Lung microvascular endothelial cell (primary cell): ENCODE measurements at regions not wholly inside any gene's neighbourhood (a gene's known extent, or its start where the extent isn't known, plus 50 kb on each side); places are given as distances from the start of the nearest gene placed in this dataset.
A peak's percentile ranks its signal among the peaks of the same experiment; 100 is the strongest.
"Not testable (repeated sequence)": the region's sequence is repeated elsewhere in the genome, so short reads cannot be mapped to it uniquely, and the experiment has no call there.

ENCODE experiments used
- DNase-seq, 2 donors: peaks; one replicate each; pipeline versions ENCODE4 v3.0.0 to v3.0.0-alpha.2; 2010; ENCODE audit warnings: low read depth in 2 of 2

DNA sequence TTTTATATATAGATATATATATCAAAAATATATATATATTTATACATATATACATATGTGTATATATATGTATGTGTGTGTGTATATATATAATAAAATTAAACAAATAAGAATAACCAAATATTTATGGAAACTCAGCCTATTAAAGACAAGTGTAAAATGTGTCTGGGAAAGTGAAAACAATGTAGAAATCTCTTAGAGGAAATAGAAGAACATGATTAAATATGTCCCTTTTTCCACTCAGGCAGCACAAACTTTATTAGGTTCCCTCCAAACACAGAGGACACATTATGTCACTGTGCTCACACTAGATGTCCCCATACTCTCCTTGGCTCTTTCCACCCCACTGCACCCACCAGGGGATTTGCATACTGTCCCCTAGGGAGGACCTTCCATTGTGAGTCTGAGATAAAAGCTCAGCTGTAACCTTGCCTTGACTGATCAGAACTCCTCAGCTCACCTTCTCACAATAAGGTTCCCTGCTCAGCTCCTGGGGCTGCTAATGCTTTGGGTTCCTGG is 1360.7 kb downstream of the RPIA start:
- not testable (repeated sequence) for DNase-seq

DNA sequence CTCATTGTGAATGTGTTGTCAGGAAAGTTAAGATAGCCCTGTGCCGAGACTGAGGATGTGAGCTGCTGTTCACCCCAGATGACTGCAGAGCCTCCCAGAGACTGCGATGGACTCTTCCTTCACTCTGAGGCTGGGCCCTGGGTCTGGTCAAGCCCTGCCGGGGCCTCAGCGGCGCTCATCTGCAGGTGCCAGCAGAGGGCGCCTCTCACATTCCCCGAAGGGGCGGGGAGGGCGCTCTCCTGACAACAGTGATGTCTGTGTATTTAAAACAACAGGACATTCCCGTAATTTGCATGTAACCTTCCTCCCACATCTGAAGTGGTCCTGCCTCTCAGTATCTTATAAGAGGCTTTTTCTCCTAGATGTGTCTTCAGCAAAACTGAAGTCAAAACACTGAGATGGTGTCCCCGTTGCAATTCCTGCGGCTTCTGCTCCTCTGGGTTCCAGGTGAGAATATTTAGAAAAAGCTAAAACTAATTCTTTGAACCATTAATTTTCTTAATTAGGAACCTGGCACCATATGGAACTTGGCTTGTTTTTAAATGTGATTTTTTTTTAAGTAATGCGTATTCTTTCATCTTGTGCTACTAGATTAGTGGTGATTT is 1377.9 kb downstream of the RPIA start:
- peak; percentile 51 to 66 for DNase-seq

DNA sequence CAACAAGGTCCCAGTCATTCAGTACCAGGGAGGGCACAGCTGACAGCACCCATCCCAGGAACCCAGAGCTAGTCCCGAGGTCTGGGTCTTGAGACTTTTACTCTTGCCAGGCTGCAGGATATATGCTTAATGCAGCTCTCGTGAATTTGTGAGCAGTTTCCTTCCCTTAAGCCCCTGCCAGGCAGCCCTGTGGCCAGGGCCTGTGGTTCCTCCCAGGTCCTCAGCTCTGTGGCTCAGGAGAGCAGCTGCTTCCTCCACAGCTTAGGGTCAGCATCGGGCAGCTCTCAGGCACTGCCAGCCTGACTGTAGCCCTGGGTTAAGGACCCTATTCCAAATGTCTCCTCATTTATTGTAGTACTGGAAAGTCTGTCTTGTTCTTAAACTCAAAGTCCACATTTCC is 1384.8 kb downstream of the RPIA start:
- no peak for DNase-seq

DNA sequence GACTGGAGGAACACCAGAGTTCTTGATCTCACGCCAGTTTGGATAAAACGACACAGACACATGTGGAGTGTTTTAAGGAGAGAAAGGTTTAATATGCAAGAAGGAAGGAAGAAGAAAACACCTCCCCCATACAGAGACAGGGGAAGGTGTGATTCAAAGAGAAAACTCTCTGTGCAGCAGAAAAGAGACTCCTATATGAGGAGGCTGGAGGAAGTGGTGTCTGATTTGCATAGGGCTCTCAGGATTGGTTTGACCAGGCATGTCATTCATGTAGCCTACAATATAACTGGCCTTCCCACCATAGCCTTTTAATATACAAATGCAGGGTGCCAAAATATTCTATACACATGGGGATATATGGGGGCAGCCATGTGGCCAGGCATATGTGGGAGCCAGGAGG is 1386.5 kb downstream of the RPIA start:
- DNase-seq, result no peak

DNA sequence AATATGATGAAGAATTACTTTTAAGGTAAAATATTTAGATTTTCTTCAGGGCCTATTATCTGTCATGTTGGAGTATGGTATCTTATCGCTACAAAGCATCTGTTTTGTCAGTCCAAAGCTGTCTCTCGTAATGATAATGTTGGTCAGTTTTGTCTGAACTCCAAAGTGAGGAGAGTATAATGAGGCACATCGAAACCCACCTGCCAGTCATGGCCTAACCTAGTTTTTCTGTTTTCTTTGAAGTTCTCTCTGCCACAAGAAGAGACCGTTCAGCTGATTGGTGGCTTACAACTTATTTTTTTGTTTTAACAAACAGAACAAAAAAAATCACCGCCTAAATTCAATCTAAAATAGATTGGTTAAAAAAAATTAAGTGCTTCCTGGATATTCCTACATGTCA is 1387.9 kb downstream of the RPIA start:
- DNase-seq, result no peak

DNA sequence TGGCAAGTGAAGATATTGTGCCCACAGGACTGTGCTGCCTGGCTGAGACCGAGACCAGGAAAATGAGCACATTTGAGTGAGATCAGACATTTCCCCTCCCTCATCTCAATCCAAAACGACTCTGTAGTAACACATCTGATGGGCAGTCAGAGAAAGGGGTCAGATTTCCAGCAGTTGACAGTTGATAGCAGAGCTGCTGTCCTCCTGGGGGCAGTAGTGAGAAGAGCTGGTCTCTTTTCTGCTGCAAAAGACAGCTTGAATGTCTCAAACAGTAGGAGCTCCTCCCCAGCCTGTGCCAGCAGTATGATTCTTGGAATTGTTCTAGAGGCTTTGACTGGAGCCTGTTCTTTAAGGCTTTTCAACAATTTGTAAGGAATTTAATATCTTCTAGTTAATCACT is 1396.3 kb downstream of the RPIA start:
- DNase-seq, result peak; percentile 4 to 5

DNA sequence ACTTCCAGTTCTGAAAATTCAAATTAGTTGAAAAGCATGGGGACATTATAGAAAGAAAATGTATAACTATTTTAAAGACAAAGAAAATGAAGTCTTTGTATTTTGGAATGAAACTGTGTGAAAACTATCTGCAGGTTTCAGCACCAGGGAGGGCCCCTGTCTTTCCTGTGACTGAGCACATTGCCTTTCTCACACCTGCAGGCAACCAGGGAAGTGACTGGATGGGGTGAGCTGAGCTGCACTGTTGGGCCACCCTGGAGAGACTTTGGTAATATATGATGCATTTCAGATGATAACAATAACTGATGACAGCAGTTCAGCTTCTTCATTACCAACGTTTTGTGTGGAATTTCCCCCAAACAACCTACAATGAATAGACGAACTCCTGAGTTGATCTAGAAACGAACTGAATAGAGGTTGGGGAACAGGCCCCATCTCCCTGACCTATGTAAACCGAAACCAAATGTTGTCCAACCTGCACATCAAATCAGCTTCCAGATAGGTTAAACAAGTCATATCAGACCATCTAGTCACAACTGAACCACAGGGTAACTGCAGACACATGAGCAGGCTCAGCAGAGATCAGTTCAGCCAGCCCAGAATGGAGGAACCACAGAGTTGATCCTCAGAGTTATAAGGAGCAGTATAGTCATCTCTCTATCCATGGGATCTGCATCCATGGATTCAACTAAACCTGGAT is 1402.2 kb downstream of the RPIA start:
- DNase-seq, result not testable (repeated sequence)

DNA sequence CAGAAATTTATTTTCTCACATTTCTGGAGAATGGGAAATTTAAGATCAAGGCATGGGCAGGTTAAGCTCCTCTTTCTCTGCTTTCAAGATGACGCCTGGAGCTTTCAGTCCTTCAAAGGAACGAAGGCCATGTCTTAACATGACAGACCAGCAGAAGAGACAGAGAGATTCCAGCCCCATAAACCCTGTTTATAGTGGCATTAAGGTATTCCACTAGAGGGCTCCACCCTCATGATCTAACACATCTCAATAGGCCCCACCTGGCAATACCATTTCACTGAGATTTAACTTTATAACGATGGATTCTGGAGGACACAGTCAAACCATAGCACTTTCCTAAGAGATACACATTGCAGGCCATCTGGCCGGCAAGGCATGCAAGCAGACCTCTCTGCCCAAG is 1406.1 kb downstream of the RPIA start:
- DNase-seq, result not testable (repeated sequence)

DNA sequence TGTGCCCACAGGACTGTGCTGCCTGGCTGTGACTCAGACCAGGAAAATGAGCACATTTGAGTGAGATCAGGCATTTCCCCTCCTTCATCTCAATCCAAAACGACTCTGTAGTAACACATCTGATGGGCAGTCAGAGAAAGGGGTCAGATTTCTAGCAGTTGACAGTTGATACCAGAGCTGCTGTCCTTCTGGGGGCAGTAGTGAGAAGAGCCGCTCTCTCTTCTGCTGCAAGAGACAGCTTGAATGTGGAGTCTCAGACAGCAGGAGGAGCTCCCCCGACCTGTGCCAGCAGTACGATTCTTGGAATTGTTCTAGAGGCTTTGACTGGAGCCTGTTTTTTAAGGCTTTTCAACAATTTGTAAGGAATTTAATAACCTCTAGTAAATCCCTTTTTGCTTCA is 1413.7 kb downstream of the RPIA start:
- DNase-seq, result peak in 1 of 2 donors; percentile 2

DNA sequence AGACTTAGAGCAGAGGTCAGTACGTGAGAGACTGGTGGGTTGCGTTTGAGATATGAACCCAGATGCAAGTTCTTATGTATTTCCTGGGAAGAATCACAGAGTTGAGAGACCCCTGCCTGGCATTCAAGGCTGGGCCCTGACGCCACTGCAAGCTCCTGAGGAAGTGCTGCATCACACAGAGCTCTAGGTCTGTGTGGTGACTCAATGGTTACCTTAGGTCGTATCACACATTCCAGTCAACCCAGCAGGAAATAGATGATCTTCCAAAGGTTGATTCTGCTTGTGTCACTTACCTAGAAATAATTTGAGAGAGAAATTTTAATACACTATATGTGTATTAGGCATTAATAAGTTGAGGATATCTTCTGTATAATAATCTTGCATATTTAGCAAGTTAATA is 1431.9 kb downstream of the RPIA start:
- DNase-seq, result not testable (repeated sequence)

DNA sequence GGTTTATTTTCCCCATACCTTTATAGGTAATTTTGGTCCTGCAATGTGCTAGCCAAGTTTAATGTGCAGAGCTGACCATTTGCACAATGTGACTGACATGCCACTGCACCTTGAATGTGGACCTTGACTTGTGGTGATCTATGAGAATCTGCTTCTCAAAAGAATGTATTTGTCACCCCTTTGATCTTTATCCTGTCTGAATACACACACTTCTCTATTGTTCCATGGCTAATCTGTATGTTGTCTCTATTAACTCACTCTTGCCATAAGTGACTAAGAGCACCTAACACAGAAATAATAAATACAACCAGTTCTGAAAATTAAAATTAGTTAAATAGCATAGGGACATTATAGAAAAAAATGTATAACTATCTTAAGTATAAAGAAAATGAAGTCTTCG is 1447.6 kb downstream of the RPIA start:
- DNase-seq, result not testable (repeated sequence)

DNA sequence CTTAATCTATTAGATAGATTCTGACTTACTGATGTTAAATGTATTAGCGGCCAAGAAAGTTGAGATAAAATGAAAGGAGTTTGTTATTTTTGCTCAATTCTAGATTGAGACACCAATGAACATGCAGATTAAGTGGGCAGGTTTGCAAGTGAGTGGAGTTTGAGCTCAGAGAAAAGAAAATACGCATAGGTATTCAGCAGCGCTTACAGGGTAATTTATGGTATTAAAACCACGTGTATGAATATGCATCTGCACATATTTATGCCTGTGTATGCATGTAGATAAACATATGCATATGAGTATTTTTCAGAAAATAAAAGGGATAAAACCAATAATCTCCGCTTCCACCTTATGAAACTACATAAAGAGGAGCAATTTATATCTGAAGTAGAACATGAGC is 1450.1 kb downstream of the RPIA start:
- not testable (repeated sequence) for DNase-seq

DNA sequence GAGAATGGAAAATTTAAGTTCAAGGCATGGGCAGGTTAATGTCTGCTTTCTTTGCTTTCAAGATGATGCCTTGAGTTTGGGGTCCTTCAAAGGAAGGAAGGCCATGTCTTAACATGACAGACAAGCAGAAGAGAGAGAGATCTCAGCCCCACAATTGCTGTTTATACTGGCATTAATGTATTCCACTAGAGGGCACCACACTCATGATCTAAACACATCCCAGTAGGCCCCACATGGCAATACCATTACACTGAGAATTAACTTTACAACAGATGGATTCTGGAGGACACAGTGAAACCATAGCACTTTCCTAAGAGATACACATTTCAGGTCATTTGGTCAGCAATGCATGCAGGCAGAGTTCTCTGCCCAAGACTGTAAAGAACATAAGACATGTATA is 1460.3 kb downstream of the RPIA start:
- DNase-seq, result peak; percentile 5 to 25

DNA sequence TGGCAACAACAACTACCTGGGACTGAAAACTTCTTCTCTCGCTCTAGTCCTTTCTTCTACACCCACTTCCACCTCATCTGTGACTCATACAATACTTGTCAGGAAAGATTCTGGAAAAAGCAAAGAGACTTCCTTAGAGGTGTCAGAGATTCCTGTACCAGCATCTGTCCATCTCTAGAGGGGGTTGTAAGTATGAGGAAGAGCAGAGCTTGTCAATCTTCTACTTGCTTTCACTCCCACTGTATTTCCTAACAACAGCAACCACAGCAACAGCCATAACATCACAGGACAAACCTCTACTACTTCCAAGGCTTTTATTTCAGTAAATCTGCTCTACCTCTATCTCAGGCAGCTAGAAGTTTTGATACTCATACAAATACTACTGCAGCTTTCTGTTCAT is 1479.5 kb downstream of the RPIA start:
- DNase-seq, result not testable (repeated sequence)

DNA sequence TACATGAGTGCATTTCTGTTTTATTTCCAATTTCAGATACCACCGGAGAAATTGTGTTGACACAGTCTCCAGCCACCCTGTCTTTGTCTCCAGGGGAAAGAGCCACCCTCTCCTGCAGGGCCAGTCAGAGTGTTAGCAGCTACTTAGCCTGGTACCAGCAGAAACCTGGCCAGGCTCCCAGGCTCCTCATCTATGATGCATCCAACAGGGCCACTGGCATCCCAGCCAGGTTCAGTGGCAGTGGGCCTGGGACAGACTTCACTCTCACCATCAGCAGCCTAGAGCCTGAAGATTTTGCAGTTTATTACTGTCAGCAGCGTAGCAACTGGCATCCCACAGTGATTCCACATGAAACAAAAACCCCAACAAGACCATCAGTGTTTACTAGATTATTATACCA is 1481.6 kb downstream of the RPIA start:
- DNase-seq, result not testable (repeated sequence)

DNA sequence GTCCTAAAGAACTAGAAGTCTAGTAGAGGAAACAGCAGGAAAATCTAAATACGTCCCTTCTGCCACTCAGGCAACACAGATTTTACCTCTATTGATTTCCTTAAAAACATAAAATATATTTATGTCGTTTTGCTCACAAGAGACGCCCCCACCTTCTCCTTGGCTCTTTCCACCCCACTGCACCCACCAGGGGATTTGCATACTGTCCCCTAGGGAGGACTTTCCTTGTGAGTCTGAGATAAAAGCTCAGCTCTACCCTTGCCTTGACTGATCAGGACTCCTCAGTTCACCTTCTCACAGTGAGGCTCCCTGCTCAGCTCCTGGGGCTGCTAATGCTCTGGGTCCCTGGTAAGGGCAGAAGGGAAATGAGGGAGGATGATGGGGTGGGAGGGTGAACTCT is 1488.1 kb downstream of the RPIA start:
- DNase-seq, result not testable (repeated sequence)

DNA sequence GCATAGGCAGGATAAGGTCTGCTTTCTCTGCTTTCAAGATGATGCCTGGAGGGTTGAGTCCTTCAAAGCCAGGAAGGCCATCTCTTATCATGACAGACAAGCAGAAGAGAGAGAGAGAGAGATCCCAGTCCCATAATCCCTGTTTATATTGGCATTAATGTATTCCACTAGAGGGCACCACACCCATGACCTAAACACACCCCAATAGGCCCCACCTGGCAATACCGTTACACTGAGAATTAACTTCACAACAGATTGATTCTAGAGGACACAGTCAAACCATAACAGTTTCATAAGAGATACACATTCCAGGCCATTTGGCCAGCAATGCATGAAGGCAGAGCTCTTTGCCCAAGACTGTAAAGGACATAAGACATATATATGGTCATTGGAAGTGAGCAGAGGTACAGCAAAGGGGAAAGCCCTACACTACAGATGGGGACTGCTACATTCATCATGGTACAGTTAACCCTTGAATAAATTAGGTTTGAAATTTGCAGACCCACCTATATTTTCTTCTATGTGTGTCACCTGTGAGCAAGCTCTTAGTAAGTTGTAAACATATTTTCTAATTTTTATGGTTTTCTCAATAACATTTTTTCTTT is 1516.1 kb downstream of the RPIA start:
- DNase-seq, result peak; percentile 32 to 38

DNA sequence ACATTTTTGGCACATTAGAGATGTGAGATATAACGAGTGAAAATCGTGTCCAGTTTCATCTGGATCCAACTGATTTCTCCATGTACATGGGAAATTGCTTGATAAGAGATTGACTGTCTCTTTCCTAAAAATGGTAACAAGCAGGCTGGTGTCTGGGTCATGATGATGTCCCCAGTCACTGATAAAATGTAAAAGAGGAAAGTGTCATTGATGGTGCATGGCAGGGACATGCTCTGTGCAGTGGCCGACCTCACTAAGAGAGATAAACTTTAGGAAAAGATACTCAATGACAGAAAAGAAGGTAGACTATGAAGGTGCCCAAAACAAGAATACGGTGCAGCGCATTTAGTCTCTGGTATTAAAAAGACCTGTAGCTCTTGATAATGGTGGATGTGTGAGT is 1517.5 kb downstream of the RPIA start:
- no peak for DNase-seq

DNA sequence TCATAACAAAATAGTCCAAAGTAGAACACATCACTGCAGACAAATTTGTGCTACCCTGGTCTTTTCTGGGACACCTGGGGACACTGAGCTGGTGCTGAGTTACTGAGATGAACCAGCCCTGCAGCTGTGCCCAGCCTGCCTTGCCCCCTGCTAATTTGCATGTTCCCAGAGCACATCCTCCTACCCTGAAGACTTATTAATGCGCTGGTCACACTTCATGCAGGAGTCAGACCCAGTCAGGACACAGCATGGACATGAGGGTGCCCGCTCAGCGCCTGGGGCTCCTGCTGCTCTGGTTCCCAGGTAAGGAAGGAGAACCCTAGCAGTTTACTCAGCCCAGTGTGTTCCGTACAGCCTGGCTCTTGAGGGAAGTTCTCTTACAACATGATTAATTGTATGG is 1518.3 kb downstream of the RPIA start:
- no peak for DNase-seq

DNA sequence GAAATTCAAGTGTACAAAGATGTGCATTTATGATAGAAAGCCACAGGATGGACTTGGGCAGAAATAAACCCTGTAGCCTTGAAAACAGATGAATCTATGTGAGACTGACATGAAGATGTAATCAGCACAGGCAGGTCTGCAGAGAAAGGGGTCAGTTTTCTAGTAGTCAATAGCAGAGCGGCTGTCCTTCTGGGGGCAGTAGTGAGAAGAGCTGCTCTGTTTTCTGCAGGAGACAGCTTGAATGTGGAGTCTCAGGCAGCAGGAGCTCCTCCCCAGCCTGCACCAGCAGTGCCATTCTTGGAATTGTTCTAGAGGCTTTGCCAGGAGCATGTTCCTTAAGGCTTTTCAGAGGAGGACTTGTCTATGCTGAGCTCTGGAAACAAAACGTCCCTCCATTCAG is 1524.4 kb downstream of the RPIA start:
- not testable (repeated sequence) for DNase-seq

DNA sequence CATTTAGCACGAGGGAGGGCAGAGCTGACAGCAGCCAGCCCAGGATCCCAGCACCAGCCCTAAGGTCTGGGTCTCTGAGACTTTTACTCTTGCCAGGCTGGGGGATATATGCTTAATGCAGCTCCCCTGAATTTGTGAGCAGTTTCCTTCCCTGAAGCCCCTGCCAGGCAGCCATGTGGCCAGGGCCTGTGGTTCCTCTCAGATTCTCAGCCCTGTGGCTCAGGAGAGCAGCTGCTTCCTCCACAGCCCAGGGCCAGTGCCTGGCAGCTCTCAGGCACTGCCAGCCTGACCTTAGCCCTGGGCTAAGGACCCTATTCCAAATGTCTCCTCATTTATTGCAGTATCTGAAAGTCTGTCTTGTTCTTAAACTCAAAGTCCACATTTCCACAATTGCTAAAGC is 1525.3 kb downstream of the RPIA start:
- DNase-seq, result not testable (repeated sequence)

DNA sequence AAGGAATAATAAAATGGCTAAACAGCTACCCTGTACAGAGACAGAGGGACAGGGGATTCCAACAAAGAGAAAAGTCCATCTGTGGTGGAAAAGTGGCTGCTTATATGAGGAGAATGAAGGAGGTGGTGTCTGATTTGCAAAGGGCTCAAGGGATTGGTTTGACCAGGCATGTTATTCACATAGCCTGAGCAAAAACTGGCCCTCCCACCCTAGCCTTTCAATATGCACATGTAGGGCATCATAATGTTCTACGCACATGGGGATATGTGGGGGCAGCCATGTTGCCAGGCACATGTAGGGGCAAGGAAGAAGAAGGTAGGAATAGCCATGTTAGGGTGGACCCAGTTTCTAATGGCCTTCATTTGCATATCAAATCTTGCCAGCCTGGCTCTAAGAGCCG is 1527.1 kb downstream of the RPIA start:
- DNase-seq, result not testable (repeated sequence)
